ENCODE measurements at regions not wholly inside any gene's neighbourhood (a gene's known extent, or its start where the extent isn't known, plus 50 kb on each side); places are given as distances from the start of the nearest gene placed in this dataset.

- no peak overlapping the region for H3K4me3 ChIP-seq (ENCODE audit: low read depth, poor library complexity, severe bottlenecking)
- intact Hi-C loops (cut with DNase I; ENCODE audit: low total_unique reads) = no loop called here
- WGBS, 2 donors = 88 to 93% methylated on average over 1 of the region's 1 CpG
- TF ChIP-seq POLR2A (IDR thresholded peaks at IDR 0.05) = no peak
- no peak for TF ChIP-seq CTCF (IDR thresholded peaks at IDR 0.05)
- DNase-seq (ENCODE audit: low spot score in 2 of 2) = no peak
These were observed 1032.5 kb upstream of the LRRN3 start for GRCh38 chr7:110058401-110058800.

GRCh38 chr7:110061387-110061786, 1029.5 kb upstream of the LRRN3 start:
- TF ChIP-seq CTCF (IDR thresholded peaks at IDR 0.05) = no peak
- TF ChIP-seq POLR2A (IDR thresholded peaks at IDR 0.05) = no peak
- H3K4me3 ChIP-seq (ENCODE audit: low read depth, poor library complexity, severe bottlenecking) = no peak overlapping the region
- 96 to 97% methylated on average over 2 of the region's 2 CpGs for WGBS, 2 donors
- intact Hi-C loops (cut with DNase I; ENCODE audit: low total_unique reads) = no loop called here
- no peak for DNase-seq (ENCODE audit: low spot score in 2 of 2)

GRCh38 chr7:110065121-110065520, 1025.8 kb upstream of the LRRN3 start:
- DNase-seq (ENCODE audit: low spot score in 2 of 2) = no peak
- intact Hi-C loops (cut with DNase I; ENCODE audit: low total_unique reads) = no loop called here

GRCh38 chr7:110066843-110067242, 1024.1 kb upstream of the LRRN3 start:
- intact Hi-C loops (cut with DNase I; ENCODE audit: low total_unique reads) = no loop called here
- no peak overlapping the region for H3K4me3 ChIP-seq (ENCODE audit: low read depth, poor library complexity, severe bottlenecking)
- WGBS, 2 donors = 92 to 93% methylated on average over 2 of the region's 2 CpGs
- no peak for DNase-seq (ENCODE audit: low spot score in 2 of 2)
- TF ChIP-seq CTCF (IDR thresholded peaks at IDR 0.05) = no peak
- no peak for TF ChIP-seq POLR2A (IDR thresholded peaks at IDR 0.05)

More at GRCh38 chr7:110065121-110065520, 1025.8 kb upstream of the LRRN3 start:
- no peak for TF ChIP-seq CTCF (IDR thresholded peaks at IDR 0.05)
- no peak for TF ChIP-seq POLR2A (IDR thresholded peaks at IDR 0.05)
- no peak overlapping the region for H3K4me3 ChIP-seq (ENCODE audit: low read depth, poor library complexity, severe bottlenecking)
- 35 to 42% methylated on average over 3 of the region's 3 CpGs for WGBS, 2 donors

- H3K4me3 ChIP-seq (ENCODE audit: low read depth, poor library complexity, severe bottlenecking) = no peak overlapping the region
- intact Hi-C loops (cut with DNase I; ENCODE audit: low total_unique reads) = no loop called here
- no peak for TF ChIP-seq POLR2A (IDR thresholded peaks at IDR 0.05)
- no peak for TF ChIP-seq CTCF (IDR thresholded peaks at IDR 0.05)
- no peak for DNase-seq (ENCODE audit: low spot score in 2 of 2)
- WGBS, 2 donors = 44 to 66% methylated on average over 4 of the region's 4 CpGs
These were observed 1019.7 kb upstream of the LRRN3 start for GRCh38 chr7:110071192-110071591.

GRCh38 chr7:110075450-110075849, 1015.5 kb upstream of the LRRN3 start:
- intact Hi-C loops (cut with DNase I; ENCODE audit: low total_unique reads) = no loop called here
- TF ChIP-seq CTCF (IDR thresholded peaks at IDR 0.05) (no peak), POLR2A (IDR thresholded peaks at IDR 0.05) (no peak)
- WGBS, 2 donors = 79 to 84% methylated on average over 1 of the region's 1 CpG
- no peak for DNase-seq (ENCODE audit: low spot score in 2 of 2)
- no peak overlapping the region for H3K4me3 ChIP-seq (ENCODE audit: low read depth, poor library complexity, severe bottlenecking)

Data from lower leg skin (tissue), 4 donors.